ENCODE measurements at regions not wholly inside any gene's neighbourhood (a gene's known extent, or its start where the extent isn't known, plus 50 kb on each side); places are given as distances from the start of the nearest gene placed in this dataset.

DNA sequence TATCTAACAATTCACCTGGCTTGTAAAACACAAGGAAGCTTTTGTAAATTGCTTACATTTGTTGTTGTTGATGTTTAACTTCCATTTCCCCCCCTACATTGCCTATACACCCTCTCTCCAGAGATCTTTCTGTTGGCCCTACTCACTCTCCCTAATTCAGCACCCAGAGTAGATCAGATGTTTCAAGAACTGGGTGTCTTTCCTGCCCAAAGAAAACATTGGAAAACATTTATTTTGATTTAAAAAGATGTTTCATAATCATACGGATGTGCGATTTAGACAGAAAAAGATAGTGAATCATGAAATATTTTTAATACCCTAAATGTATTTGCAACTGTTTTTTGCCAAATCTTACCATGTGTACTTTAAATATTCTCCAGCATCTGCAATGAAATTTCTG, 446.4 kb upstream of the RGS6 start:
- TF ChIP-seq, protein P1, sequence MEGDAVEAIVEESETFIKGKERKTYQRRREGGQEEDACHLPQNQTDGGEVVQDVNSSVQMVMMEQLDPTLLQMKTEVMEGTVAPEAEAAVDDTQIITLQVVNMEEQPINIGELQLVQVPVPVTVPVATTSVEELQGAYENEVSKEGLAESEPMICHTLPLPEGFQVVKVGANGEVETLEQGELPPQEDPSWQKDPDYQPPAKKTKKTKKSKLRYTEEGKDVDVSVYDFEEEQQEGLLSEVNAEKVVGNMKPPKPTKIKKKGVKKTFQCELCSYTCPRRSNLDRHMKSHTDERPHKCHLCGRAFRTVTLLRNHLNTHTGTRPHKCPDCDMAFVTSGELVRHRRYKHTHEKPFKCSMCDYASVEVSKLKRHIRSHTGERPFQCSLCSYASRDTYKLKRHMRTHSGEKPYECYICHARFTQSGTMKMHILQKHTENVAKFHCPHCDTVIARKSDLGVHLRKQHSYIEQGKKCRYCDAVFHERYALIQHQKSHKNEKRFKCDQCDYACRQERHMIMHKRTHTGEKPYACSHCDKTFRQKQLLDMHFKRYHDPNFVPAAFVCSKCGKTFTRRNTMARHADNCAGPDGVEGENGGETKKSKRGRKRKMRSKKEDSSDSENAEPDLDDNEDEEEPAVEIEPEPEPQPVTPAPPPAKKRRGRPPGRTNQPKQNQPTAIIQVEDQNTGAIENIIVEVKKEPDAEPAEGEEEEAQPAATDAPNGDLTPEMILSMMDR (IDR thresholded peaks at IDR 0.05): no peak
- TF ChIP-seq POLR2A (IDR thresholded peaks at IDR 0.05; ENCODE audit: low read depth): no peak
- TF ChIP-seq POLR2AphosphoS5 (IDR thresholded peaks at IDR 0.05): no peak
- no peak for TF ChIP-seq EP300 (IDR thresholded peaks at IDR 0.05)

Data from esophagus muscularis mucosa (tissue), 4 donors.